Epithelial cell of esophagus (primary cell): ENCODE measurements at regions not wholly inside any gene's neighbourhood (a gene's known extent, or its start where the extent isn't known, plus 50 kb on each side); places are given as distances from the start of the nearest gene placed in this dataset.
"Not testable (repeated sequence)": the region's sequence is repeated elsewhere in the genome, so short reads cannot be mapped to it uniquely, and the experiment has no call there.

Experiments used
- DNase-seq: peaks from one replicate; pipeline ENCODE4 v3.0.0; 2010; ENCODE audit warnings: low read depth
- H3K4me3 ChIP-seq: 2 replicates; pipeline ENCODE4 v1.5.1; 2011; ENCODE audit warnings: mild to moderate bottlenecking, low read length, control low read depth
- TF ChIP-seq, protein P1 (sequence below): IDR thresholded peaks from 2 replicates; pipeline ENCODE4 v1.5.1; 2011; ENCODE audit warnings: low read depth, mild to moderate bottlenecking, low read length, control low read depth, inconsistent platforms; ENCODE audit not compliant: insufficient read depth; ENCODE audit errors: missing control alignments

DNA sequence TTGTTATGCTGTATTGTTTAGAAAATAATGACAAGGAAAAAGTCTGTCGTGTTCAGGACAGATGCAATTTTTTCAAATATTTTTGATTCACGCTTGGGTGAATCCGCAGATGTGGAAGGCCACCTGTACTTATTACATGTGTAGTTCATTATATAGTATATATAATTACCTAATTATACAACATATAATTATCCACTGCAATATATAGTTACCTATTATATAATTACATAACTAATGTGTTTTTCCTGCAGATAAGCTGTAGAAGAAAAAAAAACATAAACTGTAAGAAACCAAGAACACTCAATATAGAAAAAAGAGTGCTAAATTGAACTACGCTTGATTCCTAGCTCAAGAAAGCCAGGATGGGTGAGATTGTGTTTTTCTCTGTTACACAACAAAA, 93.6 kb upstream of the RANBP3L start:
- no peak for DNase-seq
- H3K4me3 ChIP-seq, result no peak overlapping the region
- TF ChIP-seq, protein P1, sequence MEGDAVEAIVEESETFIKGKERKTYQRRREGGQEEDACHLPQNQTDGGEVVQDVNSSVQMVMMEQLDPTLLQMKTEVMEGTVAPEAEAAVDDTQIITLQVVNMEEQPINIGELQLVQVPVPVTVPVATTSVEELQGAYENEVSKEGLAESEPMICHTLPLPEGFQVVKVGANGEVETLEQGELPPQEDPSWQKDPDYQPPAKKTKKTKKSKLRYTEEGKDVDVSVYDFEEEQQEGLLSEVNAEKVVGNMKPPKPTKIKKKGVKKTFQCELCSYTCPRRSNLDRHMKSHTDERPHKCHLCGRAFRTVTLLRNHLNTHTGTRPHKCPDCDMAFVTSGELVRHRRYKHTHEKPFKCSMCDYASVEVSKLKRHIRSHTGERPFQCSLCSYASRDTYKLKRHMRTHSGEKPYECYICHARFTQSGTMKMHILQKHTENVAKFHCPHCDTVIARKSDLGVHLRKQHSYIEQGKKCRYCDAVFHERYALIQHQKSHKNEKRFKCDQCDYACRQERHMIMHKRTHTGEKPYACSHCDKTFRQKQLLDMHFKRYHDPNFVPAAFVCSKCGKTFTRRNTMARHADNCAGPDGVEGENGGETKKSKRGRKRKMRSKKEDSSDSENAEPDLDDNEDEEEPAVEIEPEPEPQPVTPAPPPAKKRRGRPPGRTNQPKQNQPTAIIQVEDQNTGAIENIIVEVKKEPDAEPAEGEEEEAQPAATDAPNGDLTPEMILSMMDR, result no peak

DNA sequence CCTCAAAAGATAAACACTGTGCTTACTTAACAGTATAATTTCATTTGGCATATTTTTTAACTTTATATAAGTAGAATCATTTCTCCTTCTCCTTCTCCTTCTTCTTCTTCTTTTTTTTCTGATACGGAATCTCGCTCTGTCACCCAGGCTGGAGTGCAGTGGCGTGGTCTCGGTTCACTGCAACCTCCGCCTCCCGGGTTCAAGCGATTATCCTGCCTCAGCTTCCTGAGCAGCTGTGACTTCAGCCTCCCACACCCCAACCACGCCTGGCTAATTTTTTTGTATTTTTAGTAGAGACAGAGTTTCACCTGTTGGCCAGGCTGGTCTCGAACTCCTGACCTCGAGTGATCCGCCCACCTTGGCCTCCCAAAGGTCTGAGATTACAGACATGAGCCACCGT, 94.2 kb upstream of the RANBP3L start:
- not testable (repeated sequence) for H3K4me3 ChIP-seq, DNase-seq

DNA sequence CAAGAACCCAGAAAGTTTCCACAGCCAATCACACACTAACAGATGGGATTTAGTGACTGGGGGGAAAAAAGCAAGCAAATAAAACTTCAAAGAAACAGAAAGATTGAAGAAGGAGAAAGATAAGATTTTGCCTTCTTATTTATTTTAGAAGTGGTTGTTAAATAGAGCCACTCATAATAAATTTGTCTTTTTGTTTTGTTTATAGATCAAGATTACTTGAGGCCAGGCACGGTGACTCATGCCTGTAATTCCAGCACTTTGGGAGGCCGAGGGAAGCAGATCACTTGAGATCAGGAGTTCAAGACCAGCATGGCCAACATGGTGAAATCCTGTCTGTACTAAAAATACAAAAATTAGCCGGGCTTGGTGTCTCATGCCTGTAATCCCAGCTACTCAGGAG, 94.9 kb upstream of the RANBP3L start:
- no peak for DNase-seq
- TF ChIP-seq, protein P1, result no peak
- H3K4me3 ChIP-seq, result no peak overlapping the region

DNA sequence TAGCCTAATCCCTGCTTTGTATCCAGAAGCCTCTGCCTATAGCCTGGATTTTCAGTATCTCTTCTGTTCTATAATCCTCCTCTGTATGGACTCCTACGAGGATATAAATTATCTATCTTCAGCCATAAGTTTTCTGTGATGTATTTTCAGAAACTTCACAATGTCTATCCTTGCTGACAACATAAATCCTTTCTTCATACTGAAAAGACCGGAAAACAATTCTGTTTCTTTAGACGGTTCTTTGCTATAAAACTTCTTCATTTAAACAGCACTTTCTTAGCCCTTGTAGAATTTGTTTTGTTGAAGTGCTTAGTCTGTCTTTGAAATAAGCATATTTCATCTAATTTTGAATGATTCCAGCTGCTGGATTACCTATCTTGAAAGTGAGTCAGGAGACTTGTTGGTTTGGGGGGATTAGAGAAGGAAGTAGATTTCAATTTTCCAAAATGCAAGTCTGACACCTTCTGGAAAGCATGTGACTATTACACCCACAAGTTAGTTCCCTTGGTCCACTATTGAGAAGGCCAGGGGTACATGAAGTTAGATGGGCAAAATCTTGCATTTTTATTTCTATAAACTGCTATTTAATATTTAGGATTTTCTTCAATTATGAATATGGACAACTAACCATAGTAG, 96.3 kb upstream of the RANBP3L start:
- H3K4me3 ChIP-seq, result no peak overlapping the region
- peak; percentile 46 for DNase-seq
- TF ChIP-seq, protein P1, result peak; percentile 50

DNA sequence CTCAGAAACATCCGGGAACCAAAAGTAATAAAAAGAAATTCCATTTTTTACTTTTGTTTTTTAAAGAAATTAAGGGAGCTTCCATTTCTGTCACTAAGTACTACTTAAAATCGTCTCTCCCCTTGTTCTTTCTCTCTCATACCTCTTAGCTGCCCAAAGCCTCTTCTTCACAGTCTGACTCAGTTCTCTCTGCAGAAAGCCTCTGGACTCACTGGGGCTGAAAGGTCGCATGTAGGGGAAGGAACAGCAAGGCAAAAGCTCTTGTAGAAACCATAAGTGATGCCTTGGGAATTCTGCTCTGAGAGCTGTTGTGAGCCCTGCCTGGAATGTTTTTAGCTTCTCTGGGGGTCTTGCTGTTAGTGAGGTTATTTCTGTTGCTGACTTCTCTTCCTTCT, 100.8 kb upstream of the RANBP3L start:
- no peak overlapping the region for H3K4me3 ChIP-seq
- TF ChIP-seq, protein P1, result no peak
- no peak for DNase-seq

DNA sequence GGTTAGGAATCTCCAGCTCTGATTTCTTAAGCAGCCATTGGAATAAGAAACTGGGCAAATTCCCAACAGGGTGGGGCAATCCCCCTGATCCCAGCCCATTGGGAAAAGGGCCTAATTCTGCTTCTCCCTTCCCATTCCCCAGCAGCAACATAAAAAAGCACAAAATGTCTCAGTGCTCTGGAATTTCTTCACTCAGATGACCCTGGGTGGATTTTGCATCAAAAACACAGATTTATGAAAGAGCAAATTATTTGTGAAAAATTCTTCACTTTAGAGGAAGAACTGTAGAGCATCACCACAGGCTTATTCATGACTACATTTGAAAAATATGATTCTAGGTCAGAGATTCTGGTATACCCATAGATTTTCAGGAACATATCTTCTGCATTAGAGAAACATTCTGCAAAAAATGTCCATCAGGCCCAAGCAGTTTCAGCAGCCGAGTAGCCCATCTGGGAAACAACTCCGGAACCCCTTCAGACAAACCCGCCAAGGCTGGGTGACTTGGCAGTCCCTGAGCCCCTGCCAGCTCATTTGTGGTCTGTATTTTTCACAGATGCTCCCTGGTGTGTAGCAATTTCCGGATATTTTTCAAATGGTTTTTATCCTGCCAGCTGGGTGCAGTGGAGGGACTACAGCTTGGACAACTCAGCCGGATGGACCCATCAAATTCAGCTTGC, 102.1 kb upstream of the RANBP3L start:
- no peak overlapping the region for H3K4me3 ChIP-seq
- DNase-seq, result no peak
- TF ChIP-seq, protein P1, result no peak

DNA sequence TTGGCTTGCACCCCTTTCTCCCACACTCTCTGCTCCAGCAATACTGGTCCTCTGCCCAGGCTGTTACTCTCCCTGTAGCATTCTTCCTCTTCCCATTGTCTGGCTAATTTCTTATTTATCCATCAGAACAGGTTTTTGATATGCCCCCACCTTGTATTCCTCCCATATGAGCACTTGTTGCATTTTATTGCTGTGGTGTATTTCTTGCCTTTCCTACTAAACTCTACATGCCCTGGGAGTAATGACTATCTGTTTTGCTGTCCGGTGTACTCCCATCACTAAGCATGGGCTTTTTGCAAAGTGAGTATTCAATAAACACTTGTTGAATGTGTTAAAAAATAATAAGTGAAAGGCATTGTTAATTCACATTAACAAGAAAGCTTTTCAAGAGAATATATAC, 104.3 kb upstream of the RANBP3L start:
- DNase-seq, result no peak
- TF ChIP-seq, protein P1, result no peak
- no peak overlapping the region for H3K4me3 ChIP-seq
